ENCODE measurements at regions not wholly inside any gene's neighbourhood (a gene's known extent, or its start where the extent isn't known, plus 50 kb on each side); places are given as distances from the start of the nearest gene placed in this dataset.

DNA sequence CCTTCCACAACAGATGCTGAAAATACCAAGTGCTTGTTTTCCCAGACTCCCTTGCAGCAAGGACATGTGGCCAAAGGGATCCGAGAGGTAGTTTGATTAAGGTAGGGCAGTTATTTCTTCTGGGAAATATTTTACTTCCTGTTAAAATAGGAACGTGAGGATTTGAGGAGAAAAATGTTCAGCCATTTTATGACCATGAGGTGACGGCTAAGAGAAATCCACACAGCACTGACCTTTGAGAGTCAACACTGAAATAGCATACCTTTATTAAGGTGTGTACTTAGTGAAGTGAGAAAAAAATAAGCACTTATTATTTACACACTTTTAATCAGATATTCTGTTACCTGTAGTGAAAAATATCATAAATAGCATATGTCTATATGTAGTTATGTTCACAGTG lies 133.9 kb downstream of the PPP1R3A start:
- no peak for ATAC-seq
- intact Hi-C loops (cut with DNase I), result loop anchor here in 2 of 10 donors (5.0 kb wide), 1 partner anchor 132 kb away; the partner anchor contains the start of gene PPP1R3A (in 2 of the 2)

DNA sequence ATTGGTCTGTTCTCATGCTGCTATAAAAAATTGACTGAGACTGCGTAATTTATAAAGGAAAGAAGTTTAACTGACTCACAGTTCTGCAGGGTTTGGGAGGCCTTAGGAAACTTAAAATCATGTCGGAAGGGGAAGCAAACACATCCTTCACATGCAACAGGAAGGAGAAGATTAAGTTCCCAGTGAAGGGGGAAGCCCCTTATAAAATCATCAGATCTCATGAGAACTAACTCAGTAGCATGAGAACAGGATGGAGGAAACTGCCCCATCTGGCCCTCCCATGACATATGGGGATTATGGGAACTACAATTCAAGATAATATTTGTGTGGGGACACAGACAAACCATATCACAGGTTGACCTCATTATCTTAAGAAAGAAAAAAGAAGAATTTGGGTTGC lies 134.5 kb downstream of the PPP1R3A start:
- Histone ChIP-seq H3K4me1 (no peaks in the 10 kb centered on the region), H3K4me3 (no peak overlapping the region), H3K36me3 (no peaks in the 10 kb centered on the region), H3K27me3 (no peaks in the 10 kb centered on the region), H3K9me3 (no peaks in the 10 kb centered on the region), H3K27ac (no peak overlapping the region)
- TF ChIP-seq, protein P1, sequence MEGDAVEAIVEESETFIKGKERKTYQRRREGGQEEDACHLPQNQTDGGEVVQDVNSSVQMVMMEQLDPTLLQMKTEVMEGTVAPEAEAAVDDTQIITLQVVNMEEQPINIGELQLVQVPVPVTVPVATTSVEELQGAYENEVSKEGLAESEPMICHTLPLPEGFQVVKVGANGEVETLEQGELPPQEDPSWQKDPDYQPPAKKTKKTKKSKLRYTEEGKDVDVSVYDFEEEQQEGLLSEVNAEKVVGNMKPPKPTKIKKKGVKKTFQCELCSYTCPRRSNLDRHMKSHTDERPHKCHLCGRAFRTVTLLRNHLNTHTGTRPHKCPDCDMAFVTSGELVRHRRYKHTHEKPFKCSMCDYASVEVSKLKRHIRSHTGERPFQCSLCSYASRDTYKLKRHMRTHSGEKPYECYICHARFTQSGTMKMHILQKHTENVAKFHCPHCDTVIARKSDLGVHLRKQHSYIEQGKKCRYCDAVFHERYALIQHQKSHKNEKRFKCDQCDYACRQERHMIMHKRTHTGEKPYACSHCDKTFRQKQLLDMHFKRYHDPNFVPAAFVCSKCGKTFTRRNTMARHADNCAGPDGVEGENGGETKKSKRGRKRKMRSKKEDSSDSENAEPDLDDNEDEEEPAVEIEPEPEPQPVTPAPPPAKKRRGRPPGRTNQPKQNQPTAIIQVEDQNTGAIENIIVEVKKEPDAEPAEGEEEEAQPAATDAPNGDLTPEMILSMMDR (IDR thresholded peaks at IDR 0.05), result no peak
- intact Hi-C loops (cut with DNase I), result no loop called here
- no peak for DNase-seq
- 56 to 61% methylated on average over 2 of the region's 2 CpGs for WGBS, 2 donors
- no peak for ATAC-seq

More for the DNA sequence above, 133.9 kb downstream of the PPP1R3A start:
- Histone ChIP-seq H3K9me3 (no peaks in the 10 kb centered on the region), H3K4me3 (no peak overlapping the region), H3K4me1 (no peaks in the 10 kb centered on the region), H3K27me3 (no peaks in the 10 kb centered on the region), H3K27ac (no peak overlapping the region), H3K36me3 (no peaks in the 10 kb centered on the region)
- DNase-seq, result no peak
- 89 to 90% methylated on average over 3 of the region's 3 CpGs for WGBS, 2 donors
- TF ChIP-seq, protein P1 (IDR thresholded peaks at IDR 0.05), result no peak

DNA sequence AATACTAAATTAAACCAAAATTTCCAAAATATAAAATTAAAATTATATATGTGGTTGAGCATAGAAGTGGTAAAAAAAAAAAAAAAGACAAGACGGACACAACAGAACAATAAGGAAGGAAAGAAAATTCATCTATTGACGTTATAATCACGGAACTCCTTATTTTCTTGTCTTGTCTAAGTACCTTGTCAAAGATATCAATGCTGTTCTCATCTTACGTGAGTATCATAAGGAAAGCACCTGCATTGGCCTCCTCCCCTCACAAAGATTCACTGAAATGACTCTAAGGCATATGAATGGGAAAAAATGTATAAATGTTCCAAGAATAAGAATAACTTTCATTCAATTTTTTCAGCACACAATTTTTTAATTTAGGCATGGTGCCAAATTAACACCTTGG lies 135.4 kb downstream of the PPP1R3A start:
- no peak overlapping the region for H3K27ac ChIP-seq
- TF ChIP-seq, protein P1 (IDR thresholded peaks at IDR 0.05), result no peak
- intact Hi-C loops (cut with DNase I), result no loop called here
- H3K4me1 ChIP-seq, result no peaks in the 10 kb centered on the region
- WGBS, 2 donors, result 87% methylated on average over 4 of the region's 4 CpGs
- DNase-seq, result no peak
- H3K27me3 ChIP-seq, result no peaks in the 10 kb centered on the region
- H3K9me3 ChIP-seq, result no peaks in the 10 kb centered on the region
- H3K36me3 ChIP-seq, result no peaks in the 10 kb centered on the region
- no peak for ATAC-seq
- H3K4me3 ChIP-seq, result no peak overlapping the region

DNA sequence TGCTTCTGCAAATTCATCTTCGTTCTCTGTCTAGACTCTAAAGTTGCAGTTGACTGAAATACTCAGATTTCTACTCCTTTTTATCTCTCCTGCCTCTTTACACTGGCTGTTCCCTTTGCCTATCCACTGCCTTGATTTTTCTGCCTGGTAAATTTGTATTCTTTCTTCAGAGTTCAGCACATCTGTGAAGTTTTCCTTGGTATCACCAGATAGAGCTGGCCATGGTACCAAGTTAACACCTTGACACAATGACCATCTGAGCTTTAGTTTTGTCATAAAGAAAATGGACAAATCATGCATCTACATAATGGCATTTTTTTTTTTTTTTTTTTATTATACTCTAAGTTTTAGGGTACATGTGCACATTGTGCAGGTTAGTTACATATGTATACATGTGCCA lies 143.0 kb downstream of the PPP1R3A start:
- DNase-seq, result no peak
- H3K4me1 ChIP-seq, result peaks cover 0 to 8% (median 4%) of the 10 kb centered on the region in 9 donors
- H3K27ac ChIP-seq, result no peak overlapping the region
- H3K4me3 ChIP-seq, result no peak overlapping the region
- ATAC-seq, result no peak
- H3K36me3 ChIP-seq, result no peaks in the 10 kb centered on the region
- TF ChIP-seq, protein P1 (IDR thresholded peaks at IDR 0.05), result no peak
- H3K9me3 ChIP-seq, result no peaks in the 10 kb centered on the region
- H3K27me3 ChIP-seq, result no peaks in the 10 kb centered on the region
- intact Hi-C loops (cut with DNase I), result loop anchor here in 1 of 10 donors (10.0 kb wide), 1 partner anchor 249 kb away; no protein-coding TSS in a partner anchor
- WGBS, 2 donors, result 80 to 87% methylated on average over 1 of the region's 1 CpG
